Inflammatory macrophage treated with lipopolysaccharide for 1 hour (primary cell): ENCODE measurements at regions not wholly inside any gene's neighbourhood (a gene's known extent, or its start where the extent isn't known, plus 50 kb on each side); places are given as distances from the start of the nearest gene placed in this dataset.
"Not testable (repeated sequence)": the region's sequence is repeated elsewhere in the genome, so short reads cannot be mapped to it uniquely, and the experiment has no call there.

ENCODE experiments used
- DNase-seq, 2 donors: peaks; one replicate each; pipeline ENCODE4 v3.0.0-alpha.2; 2020 to 2022

- DNase-seq, result no peak
Observed at GRCh38 chr4:125760956-125761355, 446.2 kb downstream of the FAT4 start.

- no peak for DNase-seq
Observed at GRCh38 chr4:125762537-125762936, 447.8 kb downstream of the FAT4 start.

GRCh38 chr4:125765941-125766340 is 451.2 kb downstream of the FAT4 start:
- no peak for DNase-seq

- no peak for DNase-seq
Observed at GRCh38 chr4:125770814-125771398, 456.2 kb downstream of the FAT4 start.

GRCh38 chr4:125772680-125773079 is 457.9 kb downstream of the FAT4 start:
- DNase-seq, result no peak

- DNase-seq, result no peak
Observed at GRCh38 chr4:125773502-125773901, 458.7 kb downstream of the FAT4 start.

- no peak for DNase-seq
Observed at GRCh38 chr4:125773931-125774330, 459.2 kb downstream of the FAT4 start.

GRCh38 chr4:125776146-125776545 is 461.4 kb downstream of the FAT4 start:
- DNase-seq, result no peak

- no peak for DNase-seq
Observed at GRCh38 chr4:125780164-125780563, 465.4 kb downstream of the FAT4 start.

- no peak for DNase-seq
Observed at GRCh38 chr4:125780747-125781146, 466.0 kb downstream of the FAT4 start.

GRCh38 chr4:125781651-125782050 is 466.9 kb downstream of the FAT4 start:
- DNase-seq, result no peak

GRCh38 chr4:125784741-125785140 is 470.0 kb downstream of the FAT4 start:
- no peak for DNase-seq

- DNase-seq, result no peak
Observed at GRCh38 chr4:125787707-125788106, 473.0 kb downstream of the FAT4 start.

- no peak for DNase-seq
Observed at GRCh38 chr4:125789023-125789422, 474.3 kb downstream of the FAT4 start.

- DNase-seq, result no peak
Observed at GRCh38 chr4:125791896-125792295, 477.1 kb downstream of the FAT4 start.

- no peak for DNase-seq
Observed at GRCh38 chr4:125794989-125795388, 480.2 kb downstream of the FAT4 start.

- DNase-seq, result no peak
Observed at GRCh38 chr4:125796138-125796537, 481.4 kb downstream of the FAT4 start.

GRCh38 chr4:125797621-125798020 is 482.9 kb downstream of the FAT4 start:
- not testable (repeated sequence) for DNase-seq

- DNase-seq, result no peak
Observed at GRCh38 chr4:125801373-125801772, 486.6 kb downstream of the FAT4 start.

GRCh38 chr4:125801924-125802323 is 487.2 kb downstream of the FAT4 start:
- no peak for DNase-seq

- no peak for DNase-seq
Observed at GRCh38 chr4:125808022-125808421, 493.3 kb downstream of the FAT4 start.

- no peak for DNase-seq
Observed at GRCh38 chr4:125808570-125808969, 493.8 kb downstream of the FAT4 start.

- DNase-seq, result no peak
Observed at GRCh38 chr4:125811892-125812291, 497.1 kb downstream of the FAT4 start.

GRCh38 chr4:125826801-125827695 is 512.3 kb downstream of the FAT4 start:
- no peak for DNase-seq

- DNase-seq, result no peak
Observed at GRCh38 chr4:125827696-125828052, 512.9 kb downstream of the FAT4 start.
